ENCODE measurements at regions not wholly inside any gene's neighbourhood (a gene's known extent, or its start where the extent isn't known, plus 50 kb on each side); places are given as distances from the start of the nearest gene placed in this dataset.

- TF ChIP-seq, protein P1, sequence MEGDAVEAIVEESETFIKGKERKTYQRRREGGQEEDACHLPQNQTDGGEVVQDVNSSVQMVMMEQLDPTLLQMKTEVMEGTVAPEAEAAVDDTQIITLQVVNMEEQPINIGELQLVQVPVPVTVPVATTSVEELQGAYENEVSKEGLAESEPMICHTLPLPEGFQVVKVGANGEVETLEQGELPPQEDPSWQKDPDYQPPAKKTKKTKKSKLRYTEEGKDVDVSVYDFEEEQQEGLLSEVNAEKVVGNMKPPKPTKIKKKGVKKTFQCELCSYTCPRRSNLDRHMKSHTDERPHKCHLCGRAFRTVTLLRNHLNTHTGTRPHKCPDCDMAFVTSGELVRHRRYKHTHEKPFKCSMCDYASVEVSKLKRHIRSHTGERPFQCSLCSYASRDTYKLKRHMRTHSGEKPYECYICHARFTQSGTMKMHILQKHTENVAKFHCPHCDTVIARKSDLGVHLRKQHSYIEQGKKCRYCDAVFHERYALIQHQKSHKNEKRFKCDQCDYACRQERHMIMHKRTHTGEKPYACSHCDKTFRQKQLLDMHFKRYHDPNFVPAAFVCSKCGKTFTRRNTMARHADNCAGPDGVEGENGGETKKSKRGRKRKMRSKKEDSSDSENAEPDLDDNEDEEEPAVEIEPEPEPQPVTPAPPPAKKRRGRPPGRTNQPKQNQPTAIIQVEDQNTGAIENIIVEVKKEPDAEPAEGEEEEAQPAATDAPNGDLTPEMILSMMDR (IDR thresholded peaks at IDR 0.05) = no peak
- no peak for TF ChIP-seq POLR2A (IDR thresholded peaks at IDR 0.05)
Observed at GRCh38 chr5:73339051-73339575, 109.5 kb downstream of the FOXD1 start.

All from Peyer's patch (tissue), 4 donors.